Spleen (tissue), 11 donors: ENCODE measurements at regions not wholly inside any gene's neighbourhood (a gene's known extent, or its start where the extent isn't known, plus 50 kb on each side); places are given as distances from the start of the nearest gene placed in this dataset.

Experiments used
- DNase-seq: peaks from one replicate; pipeline ENCODE4 v3.0.0-alpha.2; 2020
- H3K27ac ChIP-seq, 8 donors: fragments of 200-600 bp; sonication (generic) in 7 of 8; 1 replicate in 4 of 8; 2 replicates in 4 of 8; pipeline versions ENCODE4 v1.5.0 to v1.8.0; 2016 to 2021; ENCODE audit warnings: inconsistent platforms in 4 of 8, mild to moderate bottlenecking in 4 of 8, moderate library complexity in 1 of 8
- H3K27me3 ChIP-seq, 7 donors: fragments of 200-600 bp; sonication (generic) in 6 of 7; replicated peaks in 1 of 7; 1 replicate in 4 of 7; 2 replicates in 3 of 7; pipeline versions ENCODE4 v1.5.0 to v1.8.0; 2016 to 2021; ENCODE audit warnings: inconsistent platforms in 3 of 7, mild to moderate bottlenecking in 1 of 7
- H3K36me3 ChIP-seq, 6 donors: fragments of 200-600 bp; sonication (generic) in 5 of 6; 1 replicate in 4 of 6; 2 replicates in 2 of 6; pipeline versions ENCODE4 v1.5.0 to v1.8.0; 2016 to 2021; ENCODE audit warnings: inconsistent platforms in 2 of 6
- H3K4me1 ChIP-seq, 6 donors: fragments of 200-600 bp; sonication (generic) in 5 of 6; 1 replicate in 3 of 6; 2 replicates in 3 of 6; pipeline versions ENCODE4 v1.5.0 to v1.8.0; 2016 to 2021; ENCODE audit warnings: inconsistent platforms in 3 of 6
- H3K4me3 ChIP-seq, 8 donors: fragments of 200-600 bp; sonication (generic) in 7 of 8; 1 replicate in 4 of 8; 2 replicates in 4 of 8; pipeline versions ENCODE4 v1.5.0 to v1.8.0; 2016 to 2021; ENCODE audit warnings: inconsistent platforms in 4 of 8, mild to moderate bottlenecking in 4 of 8, moderate library complexity in 2 of 8
- H3K9me3 ChIP-seq, 8 donors: fragments of 200-600 bp; sonication (generic) in 7 of 8; 1 replicate in 4 of 8; 2 replicates in 4 of 8; pipeline versions ENCODE4 v1.5.0 to v1.8.0; 2016 to 2021; ENCODE audit warnings: inconsistent platforms in 4 of 8
- POLR2A ChIP-seq, 3 donors: fragments of 450-650 bp; IDR thresholded peaks; one replicate each; pipeline ENCODE4 v1.5.1; 2017; ENCODE audit warnings: antibody characterized with exemption in 3 of 3, mild to moderate bottlenecking in 1 of 3
- POLR2AphosphoS5 ChIP-seq, 3 donors: sonication (generic); formaldehyde crosslinking; IDR thresholded peaks; one replicate each; pipeline ENCODE4 v1.5.1; 2017; ENCODE audit warnings: antibody characterized with exemption in 3 of 3
- WGBS, 5 donors: extraction: QIAGEN DNeasy Blood & Tissue Kit in 3 of 5; methylation state at CpG; one replicate each; pipeline versions ENCODE4 v1.1.5 to v1.1.7; 2013 to 2018; 5-methylcytosine and 5-hydroxymethylcytosine counted together
- intact Hi-C: fragments of 100-400 bp; cut with DNase I; formaldehyde crosslinking; loops from one replicate; pipeline ENCODE4 v1.15.0; 2023; ENCODE audit warnings: low total_unique reads
- TF ChIP-seq, protein P1 (sequence below), 11 experiments: fragments of 200-600 bp in 7 of 11; fragments of 450-650 bp in 4 of 11; sonication (generic) in 4 of 11; IDR thresholded peaks in 8 of 11; conservative IDR thresholded peaks in 3 of 11; 1 replicate in 7 of 11; 2 replicates in 4 of 11; pipeline versions ENCODE4 v1.4.0 to v1.8.0; 2016 to 2021; ENCODE audit warnings: antibody characterized with exemption in 11 of 11, inconsistent platforms in 4 of 11, mild to moderate bottlenecking in 1 of 11
- donor health status: healthy with polysubstance abuse.
- donor health status: DM: no; HTN: no; CAD: no; lungs with moderate emphysema.
- donor health status: DM: no; HTN: no; CAD: no.
- donor health status: Bipolar disorder and iron deficiency.
- donor health status: healthy.
- donor health status: DM: no; HTN: no; CAD: no.
- donor health status: DM: yes; HTN: yes; CAD: no.

DNA sequence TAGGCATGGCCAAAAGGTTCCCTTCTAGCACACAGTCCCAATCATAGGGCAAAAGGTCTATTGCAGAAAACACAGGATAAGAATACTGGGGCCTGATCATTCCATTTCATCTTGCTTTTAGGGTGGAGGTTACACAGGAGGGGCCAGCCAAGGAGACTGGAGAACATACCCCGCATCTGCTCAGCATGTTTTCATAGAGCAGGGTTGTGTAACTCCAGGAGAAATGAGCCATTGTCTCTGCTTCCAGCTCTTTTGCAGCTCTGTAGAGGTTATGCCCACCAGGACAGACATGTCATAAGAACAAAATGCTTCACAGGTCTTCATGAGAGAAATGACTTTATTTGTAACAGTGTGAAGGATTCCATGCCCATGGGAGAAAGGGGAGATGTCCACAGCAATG lies 742.8 kb downstream of the DACH1 start:
- intact Hi-C loops, result no loop called here
- Histone ChIP-seq H3K27ac (no peak overlapping the region), H3K9me3 (peaks cover 0 to 13% (median 2%) of the 10 kb centered on the region in 8 donors), H3K27me3 (no peaks in the 10 kb centered on the region), H3K36me3 (no peaks in the 10 kb centered on the region), H3K4me3 (no peak overlapping the region), H3K4me1 (no peaks in the 10 kb centered on the region)
- DNase-seq, result no peak
- TF ChIP-seq, protein P1, sequence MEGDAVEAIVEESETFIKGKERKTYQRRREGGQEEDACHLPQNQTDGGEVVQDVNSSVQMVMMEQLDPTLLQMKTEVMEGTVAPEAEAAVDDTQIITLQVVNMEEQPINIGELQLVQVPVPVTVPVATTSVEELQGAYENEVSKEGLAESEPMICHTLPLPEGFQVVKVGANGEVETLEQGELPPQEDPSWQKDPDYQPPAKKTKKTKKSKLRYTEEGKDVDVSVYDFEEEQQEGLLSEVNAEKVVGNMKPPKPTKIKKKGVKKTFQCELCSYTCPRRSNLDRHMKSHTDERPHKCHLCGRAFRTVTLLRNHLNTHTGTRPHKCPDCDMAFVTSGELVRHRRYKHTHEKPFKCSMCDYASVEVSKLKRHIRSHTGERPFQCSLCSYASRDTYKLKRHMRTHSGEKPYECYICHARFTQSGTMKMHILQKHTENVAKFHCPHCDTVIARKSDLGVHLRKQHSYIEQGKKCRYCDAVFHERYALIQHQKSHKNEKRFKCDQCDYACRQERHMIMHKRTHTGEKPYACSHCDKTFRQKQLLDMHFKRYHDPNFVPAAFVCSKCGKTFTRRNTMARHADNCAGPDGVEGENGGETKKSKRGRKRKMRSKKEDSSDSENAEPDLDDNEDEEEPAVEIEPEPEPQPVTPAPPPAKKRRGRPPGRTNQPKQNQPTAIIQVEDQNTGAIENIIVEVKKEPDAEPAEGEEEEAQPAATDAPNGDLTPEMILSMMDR (IDR thresholded peaks at IDR 0.05 in 8 of 11, conservative IDR thresholded peaks at IDR 0.05 in 3 of 11), result no peak
- 78 to 100% (median 86%) methylated on average over 1 of the region's 1 CpG for WGBS, 5 donors

- no peaks in the 10 kb centered on the region for H3K4me1 ChIP-seq
- no peak for TF ChIP-seq POLR2AphosphoS5 (IDR thresholded peaks at IDR 0.05)
- no peak for TF ChIP-seq POLR2A (IDR thresholded peaks at IDR 0.05)
- TF ChIP-seq, protein P1 (IDR thresholded peaks at IDR 0.05 in 8 of 11, conservative IDR thresholded peaks at IDR 0.05 in 3 of 11), result no peak
- DNase-seq, result no peak
- WGBS, 5 donors, result 84 to 96% (median 90%) methylated on average over 6 of the region's 6 CpGs
- H3K9me3 ChIP-seq, result peaks cover 0 to 5% (median 0%) of the 10 kb centered on the region in 8 donors
- H3K27ac ChIP-seq, result no peak overlapping the region
- no peaks in the 10 kb centered on the region for H3K36me3 ChIP-seq
- H3K27me3 ChIP-seq, result no peaks in the 10 kb centered on the region
- intact Hi-C loops, result no loop called here
- no peak overlapping the region for H3K4me3 ChIP-seq
Measured at GRCh38 chr13:71118779-71119364, 748.1 kb downstream of the DACH1 start.

- TF ChIP-seq POLR2A (IDR thresholded peaks at IDR 0.05) (no peak), POLR2AphosphoS5 (IDR thresholded peaks at IDR 0.05) (no peak)
- TF ChIP-seq, protein P1 (IDR thresholded peaks at IDR 0.05 in 8 of 11, conservative IDR thresholded peaks at IDR 0.05 in 3 of 11), result no peak
- Histone ChIP-seq H3K9me3 (peaks cover 0 to 7% (median 2%) of the 10 kb centered on the region in 8 donors), H3K4me3 (no peak overlapping the region), H3K27me3 (no peaks in the 10 kb centered on the region), H3K27ac (no peak overlapping the region), H3K4me1 (no peaks in the 10 kb centered on the region), H3K36me3 (no peaks in the 10 kb centered on the region)
- intact Hi-C loops, result no loop called here
- no peak for DNase-seq
Measured at GRCh38 chr13:71117920-71118319, 749.1 kb downstream of the DACH1 start.

GRCh38 chr13:71115301-71115700 lies 751.7 kb downstream of the DACH1 start:
- H3K4me3 ChIP-seq, result no peak overlapping the region
- intact Hi-C loops, result no loop called here
- no peaks in the 10 kb centered on the region for H3K4me1 ChIP-seq
- no peak overlapping the region for H3K27ac ChIP-seq
- no peaks in the 10 kb centered on the region for H3K36me3 ChIP-seq
- TF ChIP-seq, protein P1 (IDR thresholded peaks at IDR 0.05 in 8 of 11, conservative IDR thresholded peaks at IDR 0.05 in 3 of 11), result no peak
- TF ChIP-seq POLR2A (IDR thresholded peaks at IDR 0.05) (no peak), POLR2AphosphoS5 (IDR thresholded peaks at IDR 0.05) (no peak)
- WGBS, 5 donors, result 66 to 81% (median 71%) methylated on average over 5 of the region's 5 CpGs
- H3K9me3 ChIP-seq, result peaks cover 0 to 18% (median 2%) of the 10 kb centered on the region in 8 donors
- no peak for DNase-seq
- H3K27me3 ChIP-seq, result no peaks in the 10 kb centered on the region
